Left renal cortex interstitium (tissue), 4 donors: ENCODE measurements at regions not wholly inside any gene's neighbourhood (a gene's known extent, or its start where the extent isn't known, plus 50 kb on each side); places are given as distances from the start of the nearest gene placed in this dataset.

Experiments
- DNase-seq, 4 donors: peaks; one replicate each; pipeline ENCODE4 v3.0.0-alpha.2; 2013; ENCODE audit warnings: low read depth in 4 of 4, low spot score in 2 of 4, missing footprints in 1 of 4

DNA sequence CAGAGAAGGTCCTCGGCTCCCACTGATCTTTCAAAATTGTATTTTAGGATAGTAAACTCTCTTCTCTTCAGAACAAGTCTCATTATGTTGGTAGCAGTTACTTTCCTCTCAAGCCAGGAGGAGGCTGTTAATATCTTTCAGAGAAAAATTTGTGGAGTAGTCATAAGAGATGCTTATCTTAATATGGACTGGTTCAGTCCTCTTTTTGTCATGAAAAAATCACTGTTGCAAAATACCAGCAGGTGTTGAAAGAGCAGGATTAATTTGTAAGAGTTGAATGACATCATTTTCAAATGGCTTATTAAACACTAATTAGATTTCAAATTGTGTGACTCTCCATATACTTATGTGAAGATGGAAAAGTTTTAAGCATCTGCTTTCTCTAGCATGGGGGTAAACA is 662.5 kb downstream of the POM121L12 start:
- no peak for DNase-seq

DNA sequence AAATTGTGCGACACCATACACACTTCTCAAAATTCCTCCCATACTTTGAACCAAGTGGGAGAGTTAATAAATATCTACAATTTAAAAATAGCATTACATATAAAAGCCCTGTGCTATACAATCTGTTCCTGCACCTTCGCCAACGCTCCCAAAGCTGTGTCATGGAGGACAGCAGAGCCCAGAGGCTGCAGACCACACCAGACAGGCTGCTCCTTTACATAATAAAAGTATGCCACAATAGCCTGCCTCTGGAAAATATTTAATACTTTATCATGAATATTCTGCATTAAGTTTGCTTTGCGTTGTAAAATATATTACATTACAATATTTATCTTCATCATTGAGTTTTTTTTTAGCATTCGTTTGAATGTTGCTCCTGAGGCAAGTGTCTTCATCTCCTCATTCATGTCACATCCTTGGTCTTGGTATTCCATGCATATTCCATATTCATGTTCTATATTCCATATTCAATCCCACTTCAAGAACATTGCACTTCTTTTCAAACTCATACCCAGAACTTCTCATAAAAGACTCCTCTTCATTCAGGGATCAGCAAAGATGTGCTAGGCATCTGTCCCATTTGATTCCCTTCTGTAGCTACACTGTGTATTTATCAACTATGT is 663.9 kb downstream of the POM121L12 start:
- no peak for DNase-seq

GRCh38 chr7:53719122-53719521 is 683.7 kb downstream of the POM121L12 start:
- no peak for DNase-seq

GRCh38 chr7:53740971-53741370 is 705.5 kb downstream of the POM121L12 start:
- no peak for DNase-seq

GRCh38 chr7:53743697-53744402 is 708.4 kb downstream of the POM121L12 start:
- no peak for DNase-seq

GRCh38 chr7:53744403-53744760 is 708.9 kb downstream of the POM121L12 start:
- DNase-seq: no peak

GRCh38 chr7:53756946-53757345 is 721.5 kb downstream of the POM121L12 start:
- no peak for DNase-seq

- no peak for DNase-seq
These were observed 732.8 kb downstream of the POM121L12 start for GRCh38 chr7:53768186-53768585.

- DNase-seq: no peak
These were observed 736.3 kb downstream of the POM121L12 start for GRCh38 chr7:53771701-53772100.

DNA sequence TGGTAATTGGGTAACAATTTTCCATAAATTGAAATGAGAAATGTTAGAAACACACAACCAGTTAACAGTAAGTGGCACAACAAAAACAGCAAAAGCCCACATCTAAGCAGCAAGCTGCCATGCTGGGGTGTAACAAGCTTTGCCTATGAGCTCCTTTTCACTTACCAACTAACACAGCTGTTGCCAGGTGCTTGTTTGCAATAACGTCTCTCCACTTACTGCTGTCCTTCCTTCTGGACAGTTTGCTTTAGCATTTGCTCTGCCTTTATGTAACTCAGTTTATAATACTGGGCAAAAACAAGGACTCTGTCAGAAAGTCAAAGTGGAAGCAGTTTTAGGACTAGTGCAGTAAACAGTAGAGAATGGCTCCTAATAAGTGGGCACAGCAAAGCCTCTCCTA is 740.9 kb downstream of the POM121L12 start:
- DNase-seq: no peak

DNA sequence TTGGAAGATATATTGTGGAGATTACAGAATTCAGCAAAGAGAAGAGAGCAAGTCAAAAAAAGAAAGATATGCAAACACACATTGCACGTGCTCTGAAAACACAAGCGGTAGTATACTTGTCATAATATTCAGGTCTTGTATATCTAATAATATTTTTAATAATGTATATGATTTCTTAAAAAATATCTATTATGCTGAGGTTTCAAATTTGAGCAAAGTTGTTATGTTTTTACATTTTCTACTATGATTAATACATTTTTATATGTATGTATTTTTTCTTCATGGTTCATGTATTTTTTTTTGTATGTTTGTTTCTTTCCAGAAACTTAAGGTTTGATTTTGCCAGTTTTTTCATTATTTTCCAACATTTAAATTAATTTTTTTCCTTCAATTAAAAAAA is 752.4 kb upstream of the VSTM2A start:
- DNase-seq: no peak

DNA sequence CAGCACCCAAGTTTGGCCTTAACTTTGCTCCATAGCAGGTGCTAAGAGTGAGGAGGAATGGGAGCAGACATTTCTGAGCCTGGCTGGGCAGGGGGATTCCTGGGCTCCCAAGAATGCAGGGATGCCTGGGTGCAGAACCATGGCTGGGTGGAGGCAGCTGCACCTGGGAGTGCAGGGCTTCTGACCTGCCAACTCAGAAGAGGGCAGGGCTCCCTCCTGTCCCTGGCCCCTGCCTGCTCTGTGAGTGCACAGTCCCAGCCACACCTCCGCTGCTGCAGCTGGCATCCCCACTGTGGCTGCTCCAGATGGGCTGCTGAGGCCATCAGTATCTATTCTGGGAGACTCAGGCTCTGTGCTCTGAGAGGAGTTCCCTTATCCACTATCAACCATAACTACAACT is 747.4 kb upstream of the VSTM2A start:
- no peak for DNase-seq

DNA sequence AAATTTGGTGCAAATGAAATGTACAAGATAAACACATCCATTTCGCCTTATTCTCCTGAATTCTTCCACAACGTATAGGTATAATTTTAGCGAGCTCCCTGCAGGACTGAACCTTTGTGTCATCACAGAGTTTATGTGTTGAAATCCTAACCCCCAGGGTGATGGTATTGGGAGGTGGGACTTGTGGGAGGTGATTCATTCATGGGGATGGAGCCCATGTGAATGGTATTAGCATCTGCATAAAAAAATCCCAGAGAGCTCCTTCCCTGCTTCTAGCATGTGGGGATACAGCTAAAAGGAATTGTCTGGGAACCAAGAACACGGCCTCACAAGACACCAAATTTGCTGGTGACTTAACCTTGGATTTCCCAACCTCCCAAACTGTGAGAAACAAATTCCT is 741.4 kb upstream of the VSTM2A start:
- no peak for DNase-seq

- no peak for DNase-seq
These were observed 736.1 kb upstream of the VSTM2A start for GRCh38 chr7:53806119-53806518.

DNA sequence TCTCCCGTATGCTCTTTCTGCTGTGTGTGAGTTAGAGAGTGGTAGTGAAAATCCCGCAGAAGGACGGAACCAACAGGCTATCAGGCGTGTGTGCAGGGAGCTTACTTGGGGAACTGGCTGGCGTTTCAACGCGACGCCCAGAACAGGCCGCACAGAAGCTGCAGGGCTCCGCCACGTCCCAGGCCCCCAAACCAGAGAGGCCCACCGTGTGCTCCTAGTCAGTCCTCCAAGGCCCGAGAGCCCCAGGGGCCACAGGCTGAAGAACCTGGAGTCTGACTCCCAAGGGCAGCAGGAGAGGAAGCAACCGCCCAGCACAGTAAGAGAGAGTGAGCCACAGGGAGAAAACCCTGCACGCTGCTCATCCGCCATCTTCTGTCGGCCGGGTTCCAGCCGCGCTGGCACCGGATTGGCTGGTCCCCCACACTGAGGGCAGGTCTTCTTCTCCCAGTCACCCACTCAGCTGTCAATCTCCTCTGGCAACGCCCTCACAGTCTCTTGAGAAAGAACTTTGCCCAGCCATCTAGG is 730.6 kb upstream of the VSTM2A start:
- no peak for DNase-seq

GRCh38 chr7:53812135-53812534 is 730.0 kb upstream of the VSTM2A start:
- DNase-seq: no peak

GRCh38 chr7:53835301-53835700 is 706.9 kb upstream of the VSTM2A start:
- no peak for DNase-seq

- DNase-seq: no peak
These were observed 664.5 kb upstream of the VSTM2A start for GRCh38 chr7:53877688-53878087.

DNA sequence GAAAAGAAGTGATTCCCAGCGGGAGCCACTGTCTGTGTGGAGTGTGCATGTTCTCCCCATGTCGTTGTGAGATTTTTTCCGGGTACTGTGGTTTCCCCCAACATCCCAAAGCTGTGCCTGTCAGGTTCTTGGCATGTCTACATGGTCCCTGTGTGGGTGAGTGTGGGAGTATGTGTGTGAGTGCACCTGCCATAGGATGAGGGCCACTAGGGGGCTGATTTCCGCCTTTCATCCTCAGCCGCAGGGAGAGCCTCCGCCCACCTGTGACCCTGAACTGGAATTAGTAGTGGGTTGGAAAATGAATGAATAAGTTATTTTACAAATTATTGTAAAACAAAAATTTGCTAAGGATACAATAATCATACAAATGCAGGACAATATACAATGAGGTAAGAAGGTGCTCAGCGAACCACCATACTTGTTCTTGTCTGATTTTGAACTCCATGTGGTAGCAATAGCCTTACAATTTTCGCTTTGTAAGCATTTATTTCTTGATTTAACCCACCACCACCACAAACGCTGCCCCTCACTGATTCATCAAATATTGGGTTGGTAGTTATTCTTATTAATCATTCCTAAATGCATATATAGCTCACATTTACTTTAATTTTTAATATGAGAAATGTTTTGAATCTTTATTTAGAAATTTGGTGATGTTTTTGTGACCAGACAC is 641.2 kb upstream of the VSTM2A start:
- no peak for DNase-seq

GRCh38 chr7:53904355-53904754 is 637.8 kb upstream of the VSTM2A start:
- DNase-seq: no peak

DNA sequence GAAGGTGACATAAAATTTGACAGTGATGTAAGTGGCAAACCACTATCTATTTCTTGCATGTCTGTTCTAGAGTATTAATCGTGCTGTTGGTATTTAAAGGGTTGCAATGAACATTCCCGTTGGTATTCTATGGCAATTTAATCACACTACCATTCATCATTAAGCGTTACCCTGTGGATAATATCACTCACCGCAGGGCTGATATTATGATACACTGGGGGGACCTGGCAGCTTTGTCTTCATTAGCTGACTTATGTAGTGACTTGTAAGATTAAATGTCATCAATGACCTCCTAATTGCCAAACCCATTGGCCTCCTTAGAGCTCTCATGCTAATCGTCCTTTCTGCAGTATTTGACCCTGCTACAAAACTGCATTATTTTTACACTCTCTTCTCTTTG is 624.5 kb upstream of the VSTM2A start:
- no peak for DNase-seq

- no peak for DNase-seq
These were observed 622.2 kb upstream of the VSTM2A start for GRCh38 chr7:53920011-53920410.
